ENCODE measurements at regions not wholly inside any gene's neighbourhood (a gene's known extent, or its start where the extent isn't known, plus 50 kb on each side); places are given as distances from the start of the nearest gene placed in this dataset.

DNA sequence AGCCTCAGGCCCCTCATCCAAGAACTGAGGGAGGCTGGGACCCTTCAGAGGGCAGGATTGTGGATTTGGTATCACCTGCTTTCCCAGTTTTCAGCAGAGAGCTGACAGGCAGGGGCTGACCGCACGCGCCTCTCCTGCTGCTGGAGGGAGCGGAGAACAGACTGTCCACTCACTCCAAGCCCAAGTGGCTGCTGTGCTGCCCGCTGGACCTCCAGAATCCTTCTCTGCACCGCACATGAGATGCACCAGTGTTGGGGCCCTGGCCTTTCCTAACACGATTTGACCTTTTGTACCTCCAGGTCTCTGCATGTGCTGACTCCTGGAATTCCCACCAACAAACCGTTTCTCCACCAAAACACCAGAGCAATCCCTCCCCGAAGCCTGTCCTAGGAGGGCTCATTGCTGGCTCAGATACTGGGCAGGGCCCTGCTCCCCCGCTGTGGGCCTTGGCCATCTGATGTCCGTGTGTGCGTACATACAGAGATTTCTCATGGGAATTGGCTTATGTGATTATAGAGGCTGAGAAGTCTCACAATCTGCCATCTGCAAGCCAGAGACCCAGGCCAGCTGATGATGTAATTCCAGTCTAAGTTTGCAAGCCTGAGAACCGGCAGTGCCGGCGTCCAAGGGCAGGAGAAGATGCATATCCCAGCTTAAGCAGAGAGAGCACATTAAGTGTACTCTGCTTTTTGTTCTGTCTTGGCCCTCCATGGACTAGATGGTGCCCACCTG is 141.7 kb downstream of the GADD45G start:
- H3K9ac ChIP-seq (ENCODE audit: low read depth in 2 of 2, low read length in 2 of 2): no peak overlapping the region
- H3K27me3 ChIP-seq: no peaks in the 10 kb centered on the region
- no peak overlapping the region for H3K27ac ChIP-seq
- H3K4me3 ChIP-seq: no peak overlapping the region
- H3K36me3 ChIP-seq: no peaks in the 10 kb centered on the region
- H3K9me3 ChIP-seq: no peaks in the 10 kb centered on the region
- intact Hi-C loops (cut with DNase I): no loop called here
- TF ChIP-seq CTCF (IDR thresholded peaks at IDR 0.05): no peak
- DNase-seq: no peak
- no peaks in the 10 kb centered on the region for H3K4me1 ChIP-seq

- no peak for TF ChIP-seq CTCF (IDR thresholded peaks at IDR 0.05)
- H3K4me1 ChIP-seq: no peaks in the 10 kb centered on the region
- H3K4me3 ChIP-seq: no peak overlapping the region
- H3K27me3 ChIP-seq: no peaks in the 10 kb centered on the region
- no peak overlapping the region for H3K9ac ChIP-seq (ENCODE audit: low read depth in 2 of 2, low read length in 2 of 2)
- no peaks in the 10 kb centered on the region for H3K9me3 ChIP-seq
- intact Hi-C loops (cut with DNase I): no loop called here
- H3K27ac ChIP-seq: no peak overlapping the region
- no peak for DNase-seq
- no peaks in the 10 kb centered on the region for H3K36me3 ChIP-seq
Observed at GRCh38 chr9:89747596-89747995, 142.8 kb downstream of the GADD45G start.

- Histone ChIP-seq H3K4me3 (no peak overlapping the region), H3K27me3 (no peaks in the 10 kb centered on the region), H3K36me3 (no peaks in the 10 kb centered on the region), H3K9ac (ENCODE audit: low read depth in 2 of 2, low read length in 2 of 2) (no peak overlapping the region), H3K27ac (no peak overlapping the region), H3K9me3 (no peaks in the 10 kb centered on the region), H3K4me1 (no peaks in the 10 kb centered on the region)
- no peak for DNase-seq
- TF ChIP-seq CTCF (IDR thresholded peaks at IDR 0.05): no peak
- intact Hi-C loops (cut with DNase I): no loop called here
Observed at GRCh38 chr9:89748021-89748670, 143.3 kb downstream of the GADD45G start.

DNA sequence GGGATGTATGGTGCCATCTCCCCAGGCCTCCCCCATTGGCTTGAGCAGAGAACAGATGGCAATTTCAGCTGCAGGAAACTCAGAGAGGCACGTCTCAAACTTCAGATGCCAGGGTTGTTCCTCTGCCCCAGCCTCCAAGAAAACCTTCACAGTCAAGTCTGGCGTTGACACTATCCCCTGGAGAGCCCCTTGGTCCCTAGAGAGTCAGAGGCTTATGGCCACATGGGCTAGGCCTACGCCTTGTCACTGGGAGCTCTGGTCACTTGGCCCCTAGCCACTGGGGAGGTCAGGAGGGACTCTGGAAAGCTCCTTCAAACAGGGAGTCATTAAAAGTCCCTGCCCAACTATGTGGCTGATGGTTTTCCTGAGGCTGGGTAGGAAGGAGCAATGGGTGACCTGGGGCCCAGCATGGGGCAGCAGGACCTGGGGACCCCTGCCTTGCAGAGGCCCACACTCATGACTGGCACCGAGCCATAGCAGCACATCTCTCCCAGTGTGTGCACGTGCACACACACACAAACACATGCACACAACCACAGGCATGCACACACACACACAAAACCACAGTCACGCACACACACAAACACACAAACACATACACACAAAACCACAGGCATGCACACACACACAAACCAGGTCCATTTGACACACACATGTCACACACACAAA is 144.2 kb downstream of the GADD45G start:
- H3K27me3 ChIP-seq: no peaks in the 10 kb centered on the region
- H3K9ac ChIP-seq (ENCODE audit: low read depth in 2 of 2, low read length in 2 of 2): no peak overlapping the region
- H3K4me1 ChIP-seq: no peaks in the 10 kb centered on the region
- no peaks in the 10 kb centered on the region for H3K36me3 ChIP-seq
- H3K9me3 ChIP-seq: no peaks in the 10 kb centered on the region
- no peak for TF ChIP-seq CTCF (IDR thresholded peaks at IDR 0.05)
- intact Hi-C loops (cut with DNase I): no loop called here
- H3K27ac ChIP-seq: no peak overlapping the region
- no peak overlapping the region for H3K4me3 ChIP-seq
- DNase-seq: no peak

DNA sequence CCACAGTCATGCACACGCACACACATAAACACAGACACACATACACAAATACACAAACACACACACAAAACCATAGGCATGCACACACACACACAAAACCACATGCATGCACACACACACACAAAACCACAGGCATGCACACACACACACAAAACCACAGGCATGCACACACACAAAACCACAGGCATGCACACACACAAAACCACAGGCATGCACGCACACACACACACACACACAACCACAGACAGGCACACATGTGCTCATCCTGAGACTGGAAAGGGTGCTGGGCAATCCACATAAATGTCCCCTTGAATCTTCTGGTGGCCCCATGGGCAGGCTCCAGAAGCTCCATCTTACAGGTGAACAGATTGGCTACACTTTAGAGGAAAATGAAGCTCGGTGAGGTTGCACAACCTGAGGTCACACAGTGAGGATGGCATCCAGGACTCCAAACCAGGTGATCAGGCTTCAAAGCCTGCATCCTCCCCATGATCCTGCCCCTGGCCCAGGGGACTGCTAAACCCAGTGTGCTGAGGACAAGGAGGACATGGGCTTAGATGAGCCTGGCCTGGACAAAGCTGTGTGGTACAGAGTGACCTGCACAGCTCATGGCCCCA is 144.8 kb downstream of the GADD45G start:
- no peaks in the 10 kb centered on the region for H3K36me3 ChIP-seq
- no peak overlapping the region for H3K27ac ChIP-seq
- intact Hi-C loops (cut with DNase I): no loop called here
- DNase-seq: no peak
- TF ChIP-seq CTCF (IDR thresholded peaks at IDR 0.05): no peak
- no peak overlapping the region for H3K4me3 ChIP-seq
- no peaks in the 10 kb centered on the region for H3K9me3 ChIP-seq
- H3K4me1 ChIP-seq: no peaks in the 10 kb centered on the region
- no peak overlapping the region for H3K9ac ChIP-seq (ENCODE audit: low read depth in 2 of 2, low read length in 2 of 2)
- H3K27me3 ChIP-seq: no peaks in the 10 kb centered on the region

Measured in colonic mucosa (tissue), 4 donors.